CD4-positive, alpha-beta T cell treated with Interleukin-4 for 1 hour (primary cell): ENCODE measurements at regions not wholly inside any gene's neighbourhood (a gene's known extent, or its start where the extent isn't known, plus 50 kb on each side); places are given as distances from the start of the nearest gene placed in this dataset.
A peak's percentile ranks its signal among the peaks of the same experiment; 100 is the strongest.

Experiments
- DNase-seq, 2 donors: peaks; one replicate each; pipeline ENCODE4 v3.0.0-alpha.2; 2020 to 2022

DNA sequence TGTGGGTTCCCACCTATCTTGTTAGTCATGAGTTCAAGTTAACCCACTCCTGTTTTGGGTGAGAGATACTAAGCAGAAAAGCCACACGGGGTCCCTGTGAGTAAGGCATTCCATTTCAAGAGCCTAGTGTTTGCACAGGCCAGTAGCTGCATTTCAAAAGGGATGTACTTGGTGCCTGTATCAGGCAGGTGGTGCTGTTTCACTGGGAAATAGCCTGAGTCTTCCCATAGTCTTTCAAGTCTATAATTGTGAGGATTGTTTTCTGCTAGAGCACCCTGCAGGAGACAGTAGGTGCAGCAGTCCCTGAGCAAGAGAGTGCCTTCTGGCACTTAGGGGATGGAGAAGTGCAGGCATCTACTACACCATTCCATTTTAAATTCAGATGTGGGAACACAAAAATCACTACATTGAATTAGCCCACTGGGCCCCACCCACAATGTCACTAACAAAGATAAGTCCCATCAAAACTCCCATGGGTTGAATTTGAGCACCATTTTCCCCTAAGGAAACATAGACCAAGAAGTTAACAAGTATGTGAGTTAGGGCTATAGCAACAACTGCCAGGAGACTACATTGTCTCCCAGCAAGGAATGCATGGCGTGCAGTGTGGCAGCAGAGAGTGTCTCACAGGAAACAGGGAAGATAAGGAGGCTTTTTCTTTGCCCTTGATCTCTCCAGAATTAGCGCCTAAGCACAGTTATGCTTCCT is 263.2 kb downstream of the COX7C start:
- peak; percentile 30 to 57 for DNase-seq

DNA sequence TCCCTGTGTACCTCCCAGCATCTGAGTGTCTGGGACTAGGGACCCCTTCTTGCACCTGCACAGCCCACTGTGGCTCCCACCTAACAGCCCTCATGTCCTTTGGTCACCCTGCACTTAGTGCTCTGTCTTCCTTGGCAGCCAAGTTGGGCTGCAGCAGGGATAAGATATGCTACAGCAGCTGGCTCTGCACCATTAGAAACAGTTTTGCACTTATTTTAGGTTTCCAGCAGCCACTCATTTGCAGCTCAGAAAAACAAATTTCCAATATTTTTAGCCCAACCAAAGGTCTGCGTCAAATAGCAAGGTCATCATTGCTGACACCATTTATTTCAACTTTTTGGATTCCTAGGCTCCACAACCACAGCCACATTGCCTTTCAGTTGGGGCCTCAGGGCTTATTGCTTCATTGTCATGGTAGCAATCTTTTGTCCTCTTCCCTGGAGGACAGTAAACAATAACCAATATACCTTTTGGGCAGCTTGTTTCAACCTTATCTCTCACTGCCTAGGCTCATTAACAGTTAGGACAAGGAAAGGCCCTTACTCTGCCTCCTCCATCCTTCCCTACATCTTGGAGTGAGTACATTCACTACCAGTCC is 263.9 kb downstream of the COX7C start:
- DNase-seq = no peak

DNA sequence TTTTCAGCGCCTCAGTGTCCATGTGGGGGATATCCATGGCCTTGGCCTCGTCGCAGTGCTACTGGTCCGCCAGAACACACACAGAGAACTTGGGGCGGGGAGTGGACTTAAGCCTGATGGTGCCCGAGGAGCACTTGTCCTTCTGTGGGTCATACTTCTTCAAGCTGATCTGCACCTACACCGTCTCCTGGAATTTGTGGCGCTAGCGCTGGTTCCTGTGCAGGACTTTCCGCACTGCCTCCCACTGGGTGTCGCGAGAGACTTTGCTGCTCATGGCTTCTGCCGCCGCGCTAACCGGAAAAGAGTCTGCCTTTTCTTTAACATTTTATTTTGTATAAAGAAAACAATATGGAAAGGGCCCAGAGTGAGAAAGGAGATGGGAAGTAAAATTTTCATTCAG is 266.9 kb downstream of the COX7C start:
- DNase-seq = no peak

DNA sequence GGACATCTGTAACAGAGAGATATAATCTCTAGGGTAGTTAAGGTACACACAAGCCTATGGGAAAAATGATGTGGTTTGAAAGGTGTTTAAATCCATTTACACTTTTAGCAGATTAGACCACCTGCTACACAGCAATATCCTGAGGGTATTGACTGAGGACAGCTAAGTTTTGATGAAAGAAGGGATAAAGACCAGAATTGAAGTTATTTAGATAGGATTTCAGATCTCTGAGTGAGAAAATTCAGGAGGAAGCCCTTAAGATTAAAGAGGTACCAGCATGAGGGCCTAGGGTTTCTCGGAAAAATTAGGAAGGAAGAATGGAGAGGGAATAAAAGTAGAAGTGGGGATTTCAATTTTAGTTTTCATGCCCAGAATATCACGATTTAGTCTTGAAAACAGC is 267.3 kb downstream of the COX7C start:
- DNase-seq = no peak

DNA sequence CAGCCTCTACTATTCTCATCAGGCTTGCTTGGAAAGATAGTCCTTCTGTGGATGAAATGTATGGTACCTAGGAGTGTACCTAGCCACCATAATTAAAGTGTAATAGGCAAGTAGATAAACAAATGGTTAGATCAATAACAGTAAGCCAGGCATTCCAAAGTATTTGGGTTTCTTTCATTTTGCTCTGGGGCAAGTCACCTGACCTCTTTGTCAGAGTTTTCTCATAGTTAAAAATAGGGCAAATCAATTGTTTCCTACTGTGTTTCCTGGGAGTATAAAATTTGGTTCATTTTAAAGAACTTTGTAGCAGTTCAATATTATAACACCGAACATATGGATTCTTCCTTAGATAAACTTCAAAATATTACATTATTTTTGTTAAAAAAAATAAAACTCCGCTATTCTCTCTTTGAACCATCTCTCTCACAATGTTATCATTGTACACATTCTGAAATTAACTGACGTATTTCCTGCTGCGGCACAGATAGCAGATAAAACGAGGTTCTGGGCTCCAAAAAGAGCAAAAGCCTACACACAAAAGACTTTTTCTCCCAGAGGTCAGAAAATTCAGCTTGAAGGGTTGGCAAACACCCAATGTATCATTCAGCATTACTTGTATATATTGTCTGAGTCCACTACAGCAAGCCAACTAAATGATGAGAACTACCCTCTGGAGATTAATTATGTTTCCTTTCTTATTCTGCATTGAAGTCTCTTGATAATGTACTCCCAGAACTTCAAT is 267.9 kb downstream of the COX7C start:
- DNase-seq = no peak

DNA sequence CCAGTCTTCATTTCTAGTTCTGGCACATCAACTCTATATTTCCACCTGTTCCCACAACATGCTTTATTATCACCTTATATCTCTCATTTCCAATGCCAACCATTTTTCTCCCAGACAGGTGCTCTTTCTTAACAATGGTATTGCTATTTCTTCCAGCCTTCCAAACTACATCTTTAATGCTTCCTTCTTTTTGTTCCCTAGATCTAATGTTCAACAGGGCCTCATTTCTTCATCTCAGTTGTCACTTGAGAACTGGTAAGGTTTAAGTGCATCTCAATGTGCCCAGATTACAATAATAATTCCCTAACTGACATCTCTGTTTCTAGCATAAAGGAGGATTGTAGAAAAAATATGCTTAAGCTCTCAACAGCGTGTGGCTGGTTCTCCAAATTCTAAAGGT is 272.6 kb downstream of the COX7C start:
- no peak for DNase-seq

DNA sequence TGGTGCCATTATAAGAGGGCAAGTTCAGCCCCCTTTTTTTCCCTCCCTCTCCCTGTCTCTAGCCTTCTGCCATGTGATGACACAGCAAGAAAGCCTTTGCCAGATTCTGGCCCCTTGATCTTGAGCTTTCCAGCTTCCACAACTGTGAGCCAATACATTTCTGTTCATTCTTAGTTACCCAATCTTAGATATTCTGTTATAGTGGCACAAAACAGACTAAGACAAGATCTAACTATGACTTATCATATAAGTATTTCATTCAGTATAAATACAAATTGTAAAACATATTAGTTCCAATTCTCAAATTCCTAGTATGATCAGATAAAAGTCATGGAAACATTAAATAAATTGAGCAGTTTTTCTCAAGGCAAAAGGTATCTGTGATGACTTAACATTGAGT is 276.3 kb downstream of the COX7C start:
- no peak for DNase-seq

DNA sequence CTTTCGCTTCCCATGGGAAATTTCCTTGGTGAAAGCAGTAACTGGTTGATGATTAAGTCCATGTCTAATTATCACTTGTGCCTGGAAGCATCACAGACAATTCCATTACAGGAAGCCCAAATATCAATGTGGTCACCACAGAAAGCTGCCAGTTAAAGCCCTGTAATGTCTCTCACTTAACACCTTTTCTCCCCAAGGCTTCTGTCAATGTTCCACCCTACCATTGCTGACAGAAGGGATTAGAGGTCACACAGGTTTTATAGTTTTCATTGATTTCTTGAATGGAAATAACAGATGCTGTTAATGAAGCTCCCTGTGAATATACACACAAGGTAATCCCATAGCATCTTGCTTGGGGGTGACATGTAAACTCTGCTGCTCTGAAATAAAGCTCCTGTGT is 279.2 kb downstream of the COX7C start:
- no peak for DNase-seq

DNA sequence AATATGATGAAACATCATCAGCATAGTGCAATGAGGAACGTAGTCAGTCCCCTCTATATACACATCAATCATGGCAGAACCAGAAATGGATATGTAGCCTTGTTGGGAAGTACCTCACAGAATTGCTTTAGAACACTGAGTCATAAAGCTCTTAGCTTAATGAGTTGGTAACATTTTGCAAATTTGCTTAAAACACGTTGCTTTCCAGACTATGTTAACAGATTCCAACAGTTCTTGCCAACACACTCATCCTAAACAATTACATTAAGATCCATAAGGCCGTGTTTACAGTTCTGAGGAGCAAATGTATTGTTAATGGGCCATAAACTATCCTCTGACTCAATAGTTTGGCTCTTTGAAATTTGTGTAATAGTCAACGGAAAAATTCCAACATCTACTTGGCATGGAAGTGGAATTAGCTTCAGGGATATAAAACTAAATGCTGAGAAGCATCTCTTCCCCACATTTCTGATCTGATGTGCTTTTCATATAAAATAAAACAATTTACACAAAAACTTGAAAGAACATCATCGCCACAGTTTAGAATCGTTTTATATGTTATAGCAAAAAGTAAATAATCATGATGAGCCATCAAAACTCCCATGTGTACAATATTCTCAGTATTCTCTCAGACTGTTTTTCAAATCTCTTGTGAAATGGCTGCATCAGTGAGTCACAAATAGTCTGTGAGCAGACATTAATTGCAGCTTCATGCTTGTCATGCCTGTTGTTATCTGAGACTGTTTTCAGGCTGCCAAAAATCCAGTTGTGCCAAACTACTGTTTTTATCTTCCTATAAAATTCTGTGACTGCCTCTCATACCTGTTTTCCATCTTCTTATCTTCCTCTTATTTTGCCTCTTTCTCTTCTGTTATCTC is 291.9 kb downstream of the COX7C start:
- DNase-seq = no peak

DNA sequence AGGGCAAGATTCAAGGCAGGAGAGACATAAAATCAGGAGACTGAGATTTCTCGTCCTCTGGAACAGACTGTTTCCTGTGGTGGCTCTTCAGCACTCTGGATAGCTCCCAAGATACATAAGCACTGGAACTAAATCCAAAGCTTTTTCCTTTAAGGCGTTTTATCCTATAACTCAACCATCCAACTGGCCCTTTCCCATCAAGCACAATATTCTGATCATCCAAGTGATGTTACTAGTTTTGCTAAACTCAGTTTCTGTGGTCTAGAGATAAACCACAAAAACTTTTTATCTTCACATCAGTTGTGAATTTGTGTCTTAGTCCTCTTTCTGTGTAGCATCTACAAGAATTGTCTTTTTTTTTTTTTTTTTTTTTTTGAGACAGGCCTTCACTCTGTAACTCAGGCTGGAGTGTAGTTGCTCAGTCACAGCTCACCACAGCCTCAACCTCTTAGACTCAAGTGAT is 299.4 kb downstream of the COX7C start:
- DNase-seq = peak in 1 of 2 donors; percentile 37

DNA sequence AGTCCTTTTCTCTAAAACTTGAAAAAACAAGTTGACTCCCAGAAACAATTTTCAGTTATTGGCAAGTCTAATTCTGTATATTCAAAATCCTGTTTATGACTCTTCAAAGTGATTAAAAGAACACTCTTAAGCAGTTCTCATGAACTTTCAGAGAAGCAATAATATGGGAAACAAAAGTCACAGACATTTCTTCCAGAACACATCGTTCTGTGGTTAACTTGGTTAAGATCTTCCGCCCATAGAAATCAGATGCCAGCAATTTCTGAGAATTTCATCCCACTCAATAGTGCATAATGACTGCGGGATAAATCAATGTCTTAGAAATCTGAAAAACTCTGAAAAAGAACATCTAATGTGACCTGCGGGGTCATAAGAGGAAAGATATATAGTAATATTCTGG is 300.5 kb downstream of the COX7C start:
- DNase-seq = peak in 1 of 2 donors; percentile 1

DNA sequence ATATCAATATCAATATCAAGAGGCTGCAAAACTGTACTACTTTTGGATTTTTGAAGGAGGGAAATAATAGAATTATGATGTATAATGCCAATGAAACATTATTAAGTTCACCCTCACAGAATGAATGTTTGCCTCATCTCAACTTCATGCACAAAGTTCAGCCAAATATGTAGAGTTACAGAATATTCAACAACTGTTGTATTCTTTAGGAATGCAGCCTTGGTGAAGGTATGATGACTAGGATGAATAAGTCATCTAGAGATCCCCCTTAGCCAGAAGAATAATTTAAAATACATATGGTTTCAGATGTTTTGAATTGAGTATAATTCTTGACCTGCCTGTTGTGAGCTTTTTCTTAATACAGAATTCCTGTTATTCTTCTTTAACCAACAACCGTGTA is 308.3 kb downstream of the COX7C start:
- DNase-seq = no peak

DNA sequence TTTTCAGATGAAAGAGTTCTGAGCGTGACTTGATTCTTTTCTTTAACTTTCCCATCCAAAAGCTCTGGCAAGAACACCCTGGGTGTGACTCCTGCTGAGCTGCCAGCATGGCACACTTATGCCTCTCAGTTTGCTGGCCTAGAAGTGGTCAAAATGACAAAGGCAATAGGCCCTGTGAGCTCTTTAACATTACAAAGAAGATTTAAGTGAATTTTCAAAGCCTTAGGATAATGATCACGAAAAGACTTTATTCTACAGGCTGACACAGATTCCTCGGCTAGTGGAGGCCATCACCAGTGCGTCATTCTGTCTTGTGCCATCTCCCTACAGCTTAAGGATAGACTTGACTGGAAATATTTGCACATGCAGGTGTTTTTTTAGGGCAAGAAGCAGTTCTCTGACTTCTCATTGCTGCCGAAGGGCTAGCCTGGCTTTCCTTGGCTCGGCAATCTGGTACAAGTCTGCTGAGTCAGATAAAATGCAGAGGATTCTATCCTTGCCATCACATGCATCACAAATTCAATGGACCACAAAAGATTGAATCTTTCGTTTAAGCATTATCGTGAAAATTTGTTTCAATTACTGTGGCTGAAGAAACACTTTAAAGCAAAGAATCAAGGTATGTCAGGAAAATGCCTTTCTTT is 311.5 kb downstream of the COX7C start:
- no peak for DNase-seq

DNA sequence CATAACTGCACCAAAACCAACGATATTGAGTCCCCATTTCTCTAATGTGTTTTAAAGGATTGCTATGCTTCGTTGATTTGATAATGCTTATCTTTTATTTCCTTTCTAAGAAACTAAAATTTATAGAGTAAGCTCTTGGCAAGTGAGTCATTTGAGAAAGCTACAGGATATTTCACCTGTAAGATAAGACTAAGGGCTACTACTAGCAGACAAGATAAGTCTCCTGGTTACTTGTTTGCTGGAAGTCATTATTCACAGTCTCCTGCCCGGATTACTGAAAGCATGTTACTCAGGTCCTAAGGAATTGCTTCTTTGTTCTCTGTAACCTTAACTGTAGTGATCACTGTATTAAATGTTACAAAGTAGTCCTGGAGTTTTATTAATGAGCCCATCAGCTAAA is 315.9 kb upstream of the RASA1 start:
- DNase-seq = no peak

DNA sequence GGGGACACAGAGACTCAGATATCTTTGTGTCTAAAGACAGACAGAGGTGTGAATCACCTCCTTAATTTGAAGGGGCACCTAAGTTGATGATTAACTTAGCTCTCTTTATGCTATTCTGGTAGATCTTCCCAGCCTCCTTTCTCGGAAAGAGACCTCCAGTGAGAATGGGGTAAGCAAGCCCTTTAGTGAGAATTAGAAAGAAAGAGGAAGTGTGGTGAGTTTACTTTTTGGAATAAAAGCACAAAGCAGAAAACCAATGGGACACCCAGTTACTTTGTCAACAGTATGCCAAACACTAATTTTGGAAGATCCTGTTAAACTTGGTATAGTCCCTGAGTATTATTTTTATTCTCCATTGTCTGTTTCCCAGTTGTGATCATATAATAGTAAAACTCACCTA is 302.8 kb upstream of the RASA1 start:
- no peak for DNase-seq

DNA sequence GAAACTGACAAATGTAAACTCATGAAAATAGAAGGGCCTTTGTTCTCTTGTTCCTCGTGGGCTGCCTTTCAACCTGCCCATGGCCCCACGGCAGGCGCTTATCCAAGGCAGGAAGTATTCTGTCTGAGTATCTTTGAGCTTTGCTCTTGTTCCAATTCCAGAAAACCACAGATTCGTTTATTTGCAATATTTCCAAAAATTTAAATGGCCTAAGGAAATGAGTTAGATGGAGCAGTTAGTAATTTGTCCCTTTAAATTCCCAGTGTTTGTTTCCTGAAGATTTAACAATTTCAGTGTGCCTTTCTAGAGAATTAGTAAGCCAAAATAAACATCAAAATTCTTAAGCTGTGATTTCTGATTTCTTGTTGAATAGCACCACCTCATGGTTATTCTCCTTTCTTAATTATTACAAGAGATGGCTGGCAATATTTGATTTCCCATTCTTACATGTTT is 299.4 kb upstream of the RASA1 start:
- peak in 1 of 2 donors; percentile 38 for DNase-seq

DNA sequence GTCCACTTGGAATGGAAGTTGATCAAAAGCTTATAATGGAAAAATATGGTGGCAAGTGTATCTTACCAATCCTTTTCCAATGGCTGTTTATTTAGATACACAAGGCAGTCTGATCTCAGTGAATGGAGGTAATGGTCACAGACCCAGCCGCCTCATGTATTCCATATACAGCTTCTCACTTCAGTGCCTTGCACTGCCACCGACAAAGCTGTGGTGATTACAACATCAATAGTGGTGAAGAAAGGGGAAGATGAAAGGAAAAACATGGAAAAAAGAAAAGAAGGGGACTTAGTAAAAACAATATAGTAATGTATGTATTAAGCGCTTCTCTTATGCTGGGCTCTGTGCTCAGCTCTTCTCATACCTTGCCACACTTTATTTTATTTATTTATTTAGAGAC is 297.3 kb upstream of the RASA1 start:
- no peak for DNase-seq

DNA sequence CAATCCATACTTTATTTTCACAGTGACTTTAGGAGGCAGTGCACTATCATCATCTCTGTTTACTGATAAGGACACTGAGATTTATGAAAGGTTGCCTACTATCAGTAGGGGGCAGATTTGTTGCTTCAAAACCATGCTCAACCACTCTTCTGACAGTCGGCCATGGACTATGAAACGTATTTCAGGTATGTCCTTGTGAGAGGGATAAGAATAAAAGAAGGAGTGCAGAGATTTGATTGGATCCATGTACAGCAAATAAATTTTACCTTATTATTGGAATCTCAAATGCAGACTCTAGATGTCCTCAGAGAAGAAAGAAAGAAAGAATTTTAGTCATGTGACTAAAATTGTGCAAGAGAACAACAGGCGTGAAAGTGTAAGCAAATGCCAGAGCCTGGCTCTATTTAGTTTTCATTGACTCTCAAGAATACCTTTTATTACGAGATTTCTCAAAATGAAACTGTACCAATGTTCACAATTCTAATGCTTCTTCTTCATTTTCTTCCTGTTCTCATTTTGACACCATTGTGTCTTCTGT is 296.6 kb upstream of the RASA1 start:
- DNase-seq = peak in 1 of 2 donors; percentile 14

DNA sequence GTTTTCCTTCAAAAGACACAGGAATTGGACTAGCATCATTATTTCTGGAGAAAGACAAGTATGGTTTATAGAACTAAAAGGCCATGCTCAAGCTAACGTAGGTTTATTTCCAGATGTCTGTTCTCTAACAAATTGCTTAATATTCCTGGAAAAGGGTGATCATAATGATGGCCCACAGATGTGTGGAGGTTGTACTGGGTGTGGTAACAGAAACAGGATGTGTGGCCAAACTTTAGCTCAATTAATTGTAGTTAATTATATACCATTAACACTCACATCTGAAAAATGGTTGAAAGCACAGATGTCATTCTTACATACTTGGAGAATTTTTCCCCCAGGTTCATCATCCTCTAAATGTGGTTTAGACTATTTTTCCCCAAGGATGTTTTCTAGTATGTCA is 292.7 kb upstream of the RASA1 start:
- no peak for DNase-seq

DNA sequence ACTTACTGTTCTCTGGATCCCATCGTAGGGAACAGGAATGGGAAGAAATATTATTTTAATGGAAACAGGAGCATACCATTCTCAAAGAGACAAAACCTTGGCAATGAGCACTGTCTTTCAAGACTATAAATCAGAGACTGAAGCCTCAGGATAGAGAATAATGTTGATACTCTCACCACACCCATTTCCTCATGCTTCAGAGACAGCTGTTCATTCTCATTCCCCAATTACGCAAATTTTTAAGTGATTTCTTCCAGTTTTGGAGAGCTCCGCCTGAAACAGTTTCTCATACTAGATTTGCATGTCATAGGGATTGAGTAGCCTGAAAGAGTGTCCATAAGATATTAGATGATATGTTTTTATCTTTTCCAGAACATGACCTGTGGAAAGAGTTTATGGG is 290.5 kb upstream of the RASA1 start:
- no peak for DNase-seq

DNA sequence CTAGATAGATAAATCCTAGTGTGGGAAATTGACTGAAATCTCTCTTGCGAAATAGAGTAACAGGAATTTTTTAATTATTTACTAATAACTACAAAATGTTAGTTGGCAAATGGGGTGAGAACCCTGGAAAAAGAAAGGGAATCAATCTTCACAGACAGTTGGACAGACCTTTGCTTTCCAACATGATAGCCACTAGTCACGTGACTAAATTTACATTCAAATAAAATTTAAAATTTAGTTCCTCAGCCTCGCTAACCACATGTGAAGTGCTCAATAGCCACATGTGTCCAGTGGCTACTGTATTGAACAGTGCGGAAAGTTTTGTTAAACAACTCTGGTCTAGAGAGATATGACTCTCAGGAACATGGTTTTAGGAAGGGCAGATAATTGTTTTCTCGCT is 289.9 kb upstream of the RASA1 start:
- no peak for DNase-seq

DNA sequence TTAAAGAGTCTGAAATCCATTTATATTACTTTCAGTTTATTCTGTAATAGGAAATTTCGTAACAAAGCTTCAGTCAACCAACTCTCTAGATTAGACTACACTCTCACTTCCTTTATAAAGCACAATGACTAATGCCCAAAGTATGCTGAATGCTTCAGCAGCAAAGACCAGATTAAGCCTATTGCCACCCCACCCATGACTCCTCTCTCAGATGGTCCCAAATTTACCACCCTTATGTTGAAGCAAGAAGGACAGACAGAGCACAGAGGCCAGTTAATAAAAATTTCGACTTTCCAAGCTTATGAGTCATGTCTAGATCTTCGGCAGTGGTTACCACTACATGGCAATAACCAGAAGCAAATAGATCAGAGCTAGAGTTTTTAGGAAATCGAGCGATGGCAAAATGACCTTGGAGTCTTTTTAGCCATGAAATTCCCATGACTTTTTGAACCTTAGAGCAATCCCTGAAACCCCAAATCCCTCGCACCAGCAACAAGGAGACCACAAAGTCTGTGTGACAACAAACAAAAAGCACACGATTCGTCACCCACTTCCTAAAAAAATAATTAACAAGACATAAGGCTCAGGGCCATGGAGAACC is 287.8 kb upstream of the RASA1 start:
- peak in 1 of 2 donors; percentile 11 for DNase-seq
